ENCODE measurements at regions not wholly inside any gene's neighbourhood (a gene's known extent, or its start where the extent isn't known, plus 50 kb on each side); places are given as distances from the start of the nearest gene placed in this dataset.

GRCh38 chr4:31905363-31905762 is 1185.2 kb downstream of the PCDH7 start:
- no peak overlapping the region for H3K4me3 ChIP-seq
- intact Hi-C loops (cut with DNase I), result no loop called here
- H3K4me1 ChIP-seq, result no peaks in the 10 kb centered on the region
- H3K9me3 ChIP-seq, result no peaks in the 10 kb centered on the region
- no peak for ATAC-seq
- H3K27ac ChIP-seq, result no peak overlapping the region
- H3K27me3 ChIP-seq, result no peaks in the 10 kb centered on the region
- TF ChIP-seq CTCF (IDR thresholded peaks at IDR 0.05), result no peak
- DNase-seq, result no peak
- no peaks in the 10 kb centered on the region for H3K36me3 ChIP-seq

GRCh38 chr4:31908261-31908660 is 1188.1 kb downstream of the PCDH7 start:
- H3K27ac ChIP-seq, result no peak overlapping the region
- DNase-seq, result no peak
- no peaks in the 10 kb centered on the region for H3K27me3 ChIP-seq
- H3K4me3 ChIP-seq, result no peak overlapping the region
- no peaks in the 10 kb centered on the region for H3K4me1 ChIP-seq
- intact Hi-C loops (cut with DNase I), result no loop called here
- no peaks in the 10 kb centered on the region for H3K36me3 ChIP-seq
- TF ChIP-seq CTCF (IDR thresholded peaks at IDR 0.05), result no peak
- no peaks in the 10 kb centered on the region for H3K9me3 ChIP-seq
- no peak for ATAC-seq

GRCh38 chr4:31917334-31917733 is 1197.2 kb downstream of the PCDH7 start:
- no peaks in the 10 kb centered on the region for H3K9me3 ChIP-seq
- H3K4me3 ChIP-seq, result no peak overlapping the region
- H3K4me1 ChIP-seq, result no peaks in the 10 kb centered on the region
- ATAC-seq (no peak), DNase-seq (no peak)
- intact Hi-C loops (cut with DNase I), result no loop called here
- H3K27ac ChIP-seq, result no peak overlapping the region
- no peak for TF ChIP-seq CTCF (IDR thresholded peaks at IDR 0.05)
- H3K27me3 ChIP-seq, result no peaks in the 10 kb centered on the region
- no peaks in the 10 kb centered on the region for H3K36me3 ChIP-seq

- no peak for TF ChIP-seq CTCF (IDR thresholded peaks at IDR 0.05)
- ATAC-seq (no peak), DNase-seq (no peak)
These were observed 1198.7 kb downstream of the PCDH7 start for GRCh38 chr4:31918891-31919290.

GRCh38 chr4:31923634-31924033 is 1203.5 kb downstream of the PCDH7 start:
- no peaks in the 10 kb centered on the region for H3K36me3 ChIP-seq
- no peaks in the 10 kb centered on the region for H3K4me1 ChIP-seq
- intact Hi-C loops (cut with DNase I), result no loop called here
- no peak overlapping the region for H3K27ac ChIP-seq
- TF ChIP-seq CTCF (IDR thresholded peaks at IDR 0.05), result no peak
- no peaks in the 10 kb centered on the region for H3K27me3 ChIP-seq
- no peak overlapping the region for H3K4me3 ChIP-seq
- no peaks in the 10 kb centered on the region for H3K9me3 ChIP-seq
- no peak for DNase-seq
- ATAC-seq, result no peak

More at GRCh38 chr4:31918891-31919290, 1198.7 kb downstream of the PCDH7 start:
- Histone ChIP-seq H3K27me3 (no peaks in the 10 kb centered on the region), H3K4me1 (no peaks in the 10 kb centered on the region), H3K27ac (no peak overlapping the region), H3K4me3 (no peak overlapping the region), H3K9me3 (no peaks in the 10 kb centered on the region), H3K36me3 (no peaks in the 10 kb centered on the region)
- intact Hi-C loops (cut with DNase I), result no loop called here

- Histone ChIP-seq H3K4me3 (no peak overlapping the region), H3K27ac (no peak overlapping the region), H3K27me3 (no peaks in the 10 kb centered on the region), H3K9me3 (no peaks in the 10 kb centered on the region), H3K4me1 (no peaks in the 10 kb centered on the region), H3K36me3 (no peaks in the 10 kb centered on the region)
- no peak for TF ChIP-seq CTCF (IDR thresholded peaks at IDR 0.05)
- intact Hi-C loops (cut with DNase I), result no loop called here
- DNase-seq (no peak), ATAC-seq (no peak)
These were observed 1209.6 kb downstream of the PCDH7 start for GRCh38 chr4:31929676-31930345.
